Esophagus muscularis mucosa (tissue), 3 donors: ENCODE measurements at regions not wholly inside any gene's neighbourhood (a gene's known extent, or its start where the extent isn't known, plus 50 kb on each side); places are given as distances from the start of the nearest gene placed in this dataset.

Experiments used
- POLR2A ChIP-seq: fragments of 450-650 bp; IDR thresholded peaks from one replicate; pipeline ENCODE4 v1.6.1; 2017; ENCODE audit warnings: antibody characterized with exemption, moderate library complexity, mild to moderate bottlenecking, low read depth
- TF ChIP-seq, protein P1 (sequence below), 3 experiments: fragments of 200-600 bp in 2 of 3; fragments of 450-650 bp in 1 of 3; sonication (generic) in 2 of 3; IDR thresholded peaks; one replicate each; pipeline ENCODE4 v1.5.1; 2017 to 2019; ENCODE audit warnings: antibody characterized with exemption in 3 of 3, mild to moderate bottlenecking in 2 of 3, moderate library complexity in 1 of 3

DNA sequence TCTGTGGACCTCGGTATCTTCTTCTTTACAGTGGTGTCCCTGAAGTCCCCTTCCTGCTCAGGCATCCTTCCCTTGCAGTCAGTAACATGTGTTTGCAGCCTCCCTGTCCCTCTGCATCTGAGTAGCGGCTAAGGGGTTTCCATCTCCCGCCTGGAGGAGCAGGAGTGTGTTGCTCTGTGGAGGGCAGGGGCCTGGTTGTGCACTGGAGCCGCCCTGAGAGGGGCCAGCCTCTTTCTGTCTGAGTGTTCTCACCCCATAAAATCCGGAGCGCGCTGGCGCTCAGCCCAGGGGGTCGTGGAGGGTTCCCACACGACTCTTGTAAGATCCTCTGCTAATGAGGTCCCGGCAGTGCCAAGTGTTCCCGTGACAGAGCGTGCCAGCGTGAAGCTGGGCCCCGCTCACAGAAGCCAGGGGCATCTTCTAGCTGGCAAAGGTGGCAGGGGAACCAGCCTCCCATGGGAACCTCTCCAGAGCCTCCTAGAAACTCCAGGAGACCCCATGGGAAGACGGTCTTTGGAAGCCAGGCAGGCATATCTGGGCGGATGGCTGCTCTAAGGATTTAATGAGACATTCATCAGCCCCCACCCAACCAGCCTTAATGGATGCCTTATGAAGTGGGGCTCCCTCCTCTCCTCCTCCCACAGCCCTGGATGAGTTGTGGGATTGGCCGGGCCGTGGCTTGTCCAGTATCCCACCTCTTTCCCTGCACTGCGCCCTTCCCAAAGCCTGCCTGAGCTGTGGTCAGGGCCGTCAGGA lies 91.4 kb upstream of the GSE1 start:
- TF ChIP-seq, protein P1, sequence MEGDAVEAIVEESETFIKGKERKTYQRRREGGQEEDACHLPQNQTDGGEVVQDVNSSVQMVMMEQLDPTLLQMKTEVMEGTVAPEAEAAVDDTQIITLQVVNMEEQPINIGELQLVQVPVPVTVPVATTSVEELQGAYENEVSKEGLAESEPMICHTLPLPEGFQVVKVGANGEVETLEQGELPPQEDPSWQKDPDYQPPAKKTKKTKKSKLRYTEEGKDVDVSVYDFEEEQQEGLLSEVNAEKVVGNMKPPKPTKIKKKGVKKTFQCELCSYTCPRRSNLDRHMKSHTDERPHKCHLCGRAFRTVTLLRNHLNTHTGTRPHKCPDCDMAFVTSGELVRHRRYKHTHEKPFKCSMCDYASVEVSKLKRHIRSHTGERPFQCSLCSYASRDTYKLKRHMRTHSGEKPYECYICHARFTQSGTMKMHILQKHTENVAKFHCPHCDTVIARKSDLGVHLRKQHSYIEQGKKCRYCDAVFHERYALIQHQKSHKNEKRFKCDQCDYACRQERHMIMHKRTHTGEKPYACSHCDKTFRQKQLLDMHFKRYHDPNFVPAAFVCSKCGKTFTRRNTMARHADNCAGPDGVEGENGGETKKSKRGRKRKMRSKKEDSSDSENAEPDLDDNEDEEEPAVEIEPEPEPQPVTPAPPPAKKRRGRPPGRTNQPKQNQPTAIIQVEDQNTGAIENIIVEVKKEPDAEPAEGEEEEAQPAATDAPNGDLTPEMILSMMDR (IDR thresholded peaks at IDR 0.05), result no peak
- TF ChIP-seq POLR2A, result no peak
